NCI-H2196 (cell line): ENCODE measurements at regions not wholly inside any gene's neighbourhood (a gene's known extent, or its start where the extent isn't known, plus 50 kb on each side); places are given as distances from the start of the nearest gene placed in this dataset.

Experiments used
- DNase-seq: peaks from one replicate; lab custom pipeline; 2025; ENCODE audit not compliant: unreplicated experiment; lab: John Stamatoyannopoulos, UW

DNA sequence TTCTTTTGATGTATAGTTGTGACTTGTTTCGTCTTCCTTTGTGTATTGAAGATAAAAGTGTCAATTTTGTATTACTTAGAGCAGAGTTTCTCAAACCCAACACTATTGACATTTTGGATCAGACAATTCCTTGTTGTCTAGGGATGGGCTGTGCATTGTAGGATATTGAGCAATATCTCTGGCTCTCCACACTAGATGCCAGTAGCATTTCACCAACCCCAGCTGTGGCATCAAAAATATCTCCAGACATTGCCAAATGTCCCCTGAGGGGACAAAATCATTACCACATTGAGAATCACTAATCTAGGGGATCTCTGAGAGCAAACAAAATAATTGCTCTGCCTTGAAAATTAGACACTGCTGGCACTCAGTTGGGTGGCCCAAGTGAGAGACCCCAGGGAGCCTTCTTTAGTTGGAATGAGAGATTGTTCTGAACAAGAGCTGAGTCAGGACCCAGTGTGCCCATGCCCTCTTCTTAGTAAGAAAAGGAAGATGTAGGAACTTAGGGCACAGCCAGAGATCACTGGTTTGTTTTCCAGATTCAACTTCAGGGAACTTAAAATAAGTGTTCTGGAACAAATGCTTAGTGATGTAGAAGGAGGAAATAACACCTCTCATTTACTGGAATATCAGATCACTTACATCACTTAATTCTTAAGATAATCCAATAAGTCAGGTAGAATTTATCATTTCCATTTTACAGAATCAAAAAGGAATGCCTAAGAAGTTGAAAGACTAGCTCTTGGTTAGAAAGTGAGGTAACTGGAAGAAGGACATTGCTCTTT is 466.6 kb upstream of the TNP1 start:
- DNase-seq, result no peak

DNA sequence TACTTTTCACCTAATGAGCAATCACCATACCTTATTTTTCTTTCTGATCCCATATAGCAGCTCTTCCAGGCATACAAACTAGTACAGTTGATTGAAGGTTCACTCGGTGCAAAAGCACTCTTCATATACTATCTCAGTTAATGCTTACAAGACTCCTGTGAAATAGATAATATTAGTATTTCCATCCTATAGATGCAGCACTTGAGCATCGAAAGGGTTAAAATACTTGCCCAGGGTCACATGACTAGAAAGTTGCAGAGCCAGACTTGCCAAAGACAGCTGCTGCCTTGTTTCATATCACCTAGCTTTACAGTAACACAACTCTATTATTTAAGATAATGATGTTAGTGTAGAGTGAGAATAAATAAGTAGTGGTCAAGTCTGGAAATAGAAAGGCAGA is 466.0 kb upstream of the TNP1 start:
- DNase-seq, result no peak

DNA sequence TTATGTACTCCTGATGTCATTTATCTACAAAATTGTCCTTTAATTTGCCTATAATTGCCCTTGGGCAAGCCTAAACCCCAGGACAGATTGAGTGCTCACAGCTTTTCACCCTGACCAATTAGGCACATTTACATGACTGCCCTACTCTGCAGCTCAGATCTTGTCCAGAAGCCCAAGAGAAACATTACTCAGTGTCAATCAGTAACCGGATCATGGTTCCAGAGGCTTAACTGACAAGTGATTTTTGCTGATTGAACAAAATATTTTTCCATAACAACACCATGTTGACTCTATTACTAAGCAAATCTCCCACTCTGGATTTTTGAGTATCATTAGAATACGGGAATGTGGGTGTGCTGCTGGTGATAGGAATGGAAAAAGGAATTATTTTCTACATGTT is 465.4 kb upstream of the TNP1 start:
- DNase-seq, result no peak

DNA sequence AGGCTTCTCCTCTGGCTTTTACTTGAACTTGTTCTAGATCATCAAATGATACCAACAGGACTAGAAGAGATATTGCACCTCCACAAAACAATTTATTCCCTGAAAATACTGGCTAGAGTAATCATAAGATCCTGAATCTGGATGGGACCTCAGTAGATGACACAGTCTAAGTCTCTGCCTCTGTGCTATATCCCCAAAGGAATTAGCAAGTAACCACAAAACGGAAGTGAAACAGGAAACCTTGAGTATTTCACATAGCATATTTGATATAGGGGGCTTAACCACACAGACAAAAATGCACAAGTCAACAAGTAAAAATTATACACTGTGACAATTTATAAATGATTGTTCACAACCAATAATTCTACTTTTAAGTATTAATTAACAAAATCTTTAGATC is 456.9 kb upstream of the TNP1 start:
- no peak for DNase-seq

DNA sequence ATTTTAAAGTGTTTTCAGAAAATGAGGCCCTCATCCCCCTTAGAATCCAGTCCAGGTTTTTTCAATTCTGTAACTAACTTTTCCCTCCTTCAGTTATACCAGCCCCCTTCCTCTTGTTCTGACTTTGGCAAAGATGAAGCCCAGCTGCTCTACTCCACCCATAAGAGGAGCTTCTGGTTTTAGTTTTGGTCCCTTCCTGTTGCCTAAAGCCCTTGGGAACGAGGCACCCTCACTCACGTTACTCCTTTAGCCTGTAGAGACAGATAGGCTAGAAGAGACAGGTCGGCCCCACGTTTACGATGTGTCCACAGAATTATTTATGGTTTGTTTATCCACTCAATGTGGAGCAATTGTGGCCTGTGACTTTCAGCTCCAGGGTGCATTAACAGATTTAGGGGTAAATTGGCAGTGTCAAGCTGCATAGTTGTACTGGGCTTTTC is 454.2 kb upstream of the TNP1 start:
- peak; percentile 63 for DNase-seq

DNA sequence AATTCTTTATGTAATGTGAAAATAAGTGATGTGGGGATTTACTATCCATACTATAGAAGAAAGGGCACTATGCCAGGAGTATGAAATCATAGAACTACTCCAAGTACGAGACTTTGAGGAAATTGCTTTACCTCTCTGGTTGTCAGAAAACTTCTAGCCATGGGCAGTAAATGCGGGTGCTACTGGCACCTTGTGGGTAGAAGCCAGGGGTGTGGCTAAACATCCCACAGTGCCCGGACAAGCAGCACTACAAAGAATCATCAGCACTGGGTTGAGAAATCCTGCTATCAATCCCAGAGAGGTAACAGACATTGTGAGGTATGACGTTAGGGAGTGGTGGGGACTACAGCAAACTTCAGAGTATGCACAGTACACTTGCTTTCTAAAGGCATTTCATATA is 453.5 kb upstream of the TNP1 start:
- DNase-seq, result no peak

DNA sequence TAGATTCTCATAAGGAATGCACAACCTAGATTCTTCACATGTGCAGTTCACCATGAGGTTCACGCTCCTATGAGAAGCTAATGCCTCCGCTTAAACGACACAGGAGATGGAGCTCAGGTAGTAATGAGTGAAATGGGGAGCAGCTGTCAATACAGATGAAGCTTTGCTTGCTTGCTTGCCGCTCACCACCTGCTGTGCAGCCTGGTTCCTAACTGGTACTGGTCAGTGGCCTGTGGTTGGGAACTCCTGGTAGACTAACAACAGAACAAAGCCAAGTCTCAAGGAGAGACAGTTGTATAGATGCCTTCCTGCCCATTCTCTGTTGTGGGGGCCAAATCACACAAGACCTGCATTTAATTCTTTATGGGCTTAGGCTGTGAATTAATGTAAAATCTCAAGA is 449.2 kb upstream of the TNP1 start:
- DNase-seq, result no peak

DNA sequence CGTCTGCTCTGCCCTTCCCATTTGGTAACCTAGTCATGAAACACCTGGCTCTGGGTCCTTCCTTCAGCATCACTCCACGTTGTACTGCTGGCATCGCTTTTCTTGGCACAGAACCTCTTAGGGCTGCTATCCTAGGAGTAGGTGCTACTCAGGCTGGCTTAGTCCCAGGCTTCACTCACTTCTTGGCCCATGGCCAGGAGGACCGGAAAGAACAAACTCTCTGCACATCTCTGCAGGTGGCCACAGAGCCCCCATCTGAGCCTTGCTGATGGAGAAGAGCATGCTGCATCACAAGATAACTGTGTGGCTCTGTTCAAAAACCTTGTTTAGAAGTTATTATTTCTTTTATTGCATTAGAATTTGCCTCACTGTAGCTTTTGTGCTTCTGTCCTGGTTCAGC is 447.2 kb upstream of the TNP1 start:
- peak; percentile 71 for DNase-seq

DNA sequence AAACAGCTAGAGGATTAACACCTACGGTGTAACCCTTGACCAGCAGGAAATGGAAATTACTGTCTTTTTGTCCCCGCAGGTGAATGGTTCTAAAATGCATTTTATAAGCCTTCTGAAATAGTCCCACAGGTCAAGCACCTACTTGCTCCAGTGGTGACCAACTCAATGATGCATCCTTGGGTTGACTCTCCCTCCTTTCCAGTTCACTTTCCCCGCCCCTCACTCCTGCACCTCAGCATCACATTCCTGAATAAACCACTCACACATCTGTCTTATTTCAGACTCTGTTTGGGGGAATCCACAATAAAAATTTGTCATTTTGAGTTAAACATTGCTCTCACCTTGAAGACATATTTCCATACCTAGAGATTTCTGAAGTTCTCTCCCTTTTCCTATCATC is 446.0 kb upstream of the TNP1 start:
- no peak for DNase-seq

DNA sequence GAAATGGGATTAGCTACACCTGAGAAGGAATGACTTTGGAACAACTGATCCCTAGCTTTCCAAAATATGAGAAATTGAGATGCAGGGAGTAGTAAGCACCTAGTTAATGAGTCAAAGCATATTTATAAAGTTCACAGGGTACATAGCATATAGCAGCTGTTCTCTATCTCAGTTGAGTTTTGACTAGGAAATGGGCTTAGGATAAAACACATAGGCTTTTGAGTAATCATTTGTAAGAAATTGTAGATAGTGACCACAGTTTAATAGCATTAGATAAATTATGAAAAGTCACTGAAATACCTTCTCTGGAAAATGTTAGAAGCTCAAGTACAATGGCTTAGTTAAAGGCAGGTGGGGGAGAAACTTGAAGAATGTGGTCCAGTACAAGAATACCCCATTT is 444.7 kb upstream of the TNP1 start:
- no peak for DNase-seq

DNA sequence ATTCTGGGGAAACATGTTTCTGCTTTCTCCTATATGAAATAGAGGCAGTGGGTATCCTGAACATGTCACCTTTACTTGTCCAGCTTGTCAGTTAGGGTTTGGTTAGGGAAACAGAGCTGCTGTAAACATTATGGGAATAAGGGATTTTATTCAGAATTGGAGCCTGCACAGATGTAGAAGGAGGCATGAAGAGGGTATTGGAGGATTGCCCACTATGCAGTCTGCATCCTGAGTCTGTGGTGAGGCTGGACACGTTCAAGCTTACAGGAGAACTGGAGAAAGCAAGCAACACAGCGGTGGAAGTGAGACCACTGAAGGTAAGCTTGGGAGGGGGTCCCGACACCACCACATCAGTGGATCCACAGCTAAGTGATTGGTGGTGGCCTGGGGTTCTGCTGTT is 443.0 kb upstream of the TNP1 start:
- no peak for DNase-seq

DNA sequence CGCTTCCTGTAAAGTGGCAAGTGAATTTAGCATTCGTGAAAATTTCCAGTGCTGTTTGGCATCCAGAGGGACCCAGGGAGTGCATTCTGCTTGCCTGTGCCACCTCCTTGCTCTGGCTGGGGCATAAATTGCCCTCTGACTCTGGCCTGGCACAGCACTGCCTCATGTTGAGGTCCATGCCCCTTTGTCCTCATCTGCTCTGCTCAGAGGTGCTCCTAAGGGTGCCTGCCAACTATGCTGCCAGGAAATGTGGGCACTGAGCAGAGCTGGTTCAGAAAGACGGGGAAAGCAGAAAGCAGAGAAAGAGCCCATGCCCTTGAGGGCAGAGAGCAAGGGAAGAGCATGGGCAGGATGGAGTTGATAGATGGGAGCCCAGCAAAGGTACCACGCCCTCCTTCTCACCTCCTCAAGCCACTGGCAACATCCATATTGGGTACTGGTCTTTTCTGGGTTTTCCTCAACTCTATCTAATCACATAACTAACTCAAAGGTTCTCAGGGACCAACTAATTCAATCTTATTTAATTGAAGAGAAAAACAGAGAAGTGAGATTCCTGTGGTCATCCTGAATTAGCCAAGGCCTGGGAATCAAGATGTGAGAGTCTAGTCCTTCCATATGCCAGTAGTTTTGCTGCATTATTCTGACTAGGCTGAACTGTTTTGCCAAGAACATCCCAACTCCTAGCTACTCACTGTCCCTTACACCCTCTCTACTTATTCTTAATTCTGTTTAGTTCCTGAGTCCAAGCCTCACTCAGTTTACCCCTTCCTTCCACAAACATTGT is 441.5 kb upstream of the TNP1 start:
- no peak for DNase-seq

DNA sequence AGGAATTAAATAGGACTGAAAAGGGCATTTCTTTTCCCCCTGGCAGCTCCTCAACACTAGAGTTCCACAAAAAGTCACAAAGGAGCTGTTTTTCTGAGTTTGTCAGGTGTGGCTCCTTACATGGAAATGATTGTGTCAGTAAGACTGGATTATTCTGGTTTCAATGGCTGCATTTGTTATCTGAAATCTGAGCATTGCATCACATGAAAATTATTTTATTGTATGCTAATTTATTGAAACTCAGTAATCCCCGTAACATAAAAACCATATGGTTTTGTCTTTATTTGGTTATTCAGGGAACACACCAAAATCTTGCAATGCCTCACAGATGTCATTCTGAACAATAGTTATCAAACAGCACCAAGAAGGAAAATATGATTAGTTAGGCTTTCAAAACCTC is 439.7 kb upstream of the TNP1 start:
- DNase-seq, result no peak

DNA sequence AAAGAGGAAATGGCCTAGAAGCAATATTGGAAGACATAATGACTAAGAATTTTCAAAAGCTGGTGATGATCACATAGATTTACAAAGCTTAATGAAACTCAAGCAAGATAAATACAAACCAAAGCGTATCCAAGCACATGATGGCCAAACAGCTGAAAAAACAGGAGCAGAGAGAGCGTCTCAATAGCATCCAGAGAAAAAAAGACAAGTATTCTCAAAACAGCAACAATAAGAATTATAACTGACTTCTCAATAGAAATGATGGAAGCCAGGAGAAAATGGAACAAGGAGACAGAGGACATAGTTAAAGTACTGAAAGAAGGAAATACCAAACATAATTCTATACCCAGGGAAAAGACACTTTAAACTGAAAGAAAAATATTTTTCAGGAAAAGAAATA is 437.2 kb upstream of the TNP1 start:
- no peak for DNase-seq

DNA sequence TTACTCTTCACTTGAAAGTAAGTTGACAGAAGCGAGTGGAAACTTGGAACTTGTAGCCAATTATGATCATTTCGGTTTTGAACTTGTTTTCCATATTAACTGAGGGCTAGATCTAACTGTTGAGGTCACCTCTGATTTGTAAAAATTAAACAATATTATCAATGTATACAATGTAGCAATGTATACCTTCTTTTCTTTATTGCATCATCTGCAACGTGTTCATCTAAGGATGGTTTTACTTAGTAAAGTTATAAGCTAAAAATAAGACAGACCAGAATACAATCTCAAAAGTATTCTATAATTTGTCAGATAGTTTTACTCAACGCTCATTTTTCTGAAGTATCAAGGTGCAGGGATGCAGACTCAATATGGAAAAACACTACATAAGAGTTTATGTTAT is 435.0 kb upstream of the TNP1 start:
- DNase-seq, result no peak

DNA sequence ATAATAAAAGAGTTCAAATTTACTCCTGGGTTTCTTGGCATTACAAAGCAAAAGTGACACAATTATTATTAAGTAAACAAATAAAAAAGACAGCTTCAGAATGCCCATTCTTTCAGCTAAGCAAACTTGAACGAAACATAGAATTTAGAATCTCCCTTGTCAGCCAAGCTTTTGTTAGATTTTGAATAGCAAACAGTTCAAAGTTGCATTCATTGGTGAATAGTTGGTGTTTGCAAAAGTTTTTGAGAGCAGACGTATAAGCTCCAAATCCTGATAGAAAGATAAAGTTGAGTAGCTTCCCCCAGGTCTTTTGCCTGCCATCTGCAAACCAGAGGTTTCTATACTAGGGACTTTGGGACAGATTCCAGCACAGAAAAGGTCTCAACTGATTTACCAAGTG is 434.3 kb upstream of the TNP1 start:
- DNase-seq, result no peak

DNA sequence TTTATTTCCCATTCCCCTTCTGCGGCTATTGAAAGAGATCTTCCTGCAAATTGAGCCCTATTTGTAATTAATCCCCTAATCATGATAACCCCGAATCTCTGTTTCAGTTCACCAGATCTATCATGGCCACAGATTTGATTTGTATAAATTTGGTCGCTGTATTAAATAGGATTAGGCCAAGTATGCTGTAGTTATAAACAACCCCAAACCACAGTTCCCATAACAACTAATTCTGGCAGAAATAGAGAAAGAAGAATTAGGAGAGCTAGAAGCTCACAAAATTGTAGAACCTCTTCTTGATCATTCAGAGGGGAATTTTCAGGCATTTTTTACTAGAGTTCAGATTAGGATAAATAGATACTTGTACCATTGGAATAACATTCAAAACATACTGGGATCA is 433.7 kb upstream of the TNP1 start:
- no peak for DNase-seq

DNA sequence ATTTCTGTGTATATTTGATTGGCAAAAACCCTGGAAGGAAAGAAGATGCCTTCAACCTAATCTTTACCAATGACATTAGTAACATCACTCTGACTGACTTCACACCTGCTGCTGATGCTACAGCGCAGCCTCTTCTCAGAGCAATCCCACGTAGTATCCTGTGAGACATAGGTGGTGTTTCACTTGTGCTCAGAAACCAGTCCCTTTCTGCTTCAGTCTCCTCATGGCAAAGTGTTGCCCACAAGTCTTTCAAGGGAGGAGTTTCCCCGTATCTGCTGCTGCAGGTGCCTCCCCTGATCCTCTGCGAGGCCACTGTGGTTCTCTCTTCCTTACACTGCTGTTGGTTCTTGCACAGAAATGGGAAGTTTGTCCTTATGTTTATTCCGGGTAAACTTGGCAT is 433.2 kb upstream of the TNP1 start:
- no peak for DNase-seq

DNA sequence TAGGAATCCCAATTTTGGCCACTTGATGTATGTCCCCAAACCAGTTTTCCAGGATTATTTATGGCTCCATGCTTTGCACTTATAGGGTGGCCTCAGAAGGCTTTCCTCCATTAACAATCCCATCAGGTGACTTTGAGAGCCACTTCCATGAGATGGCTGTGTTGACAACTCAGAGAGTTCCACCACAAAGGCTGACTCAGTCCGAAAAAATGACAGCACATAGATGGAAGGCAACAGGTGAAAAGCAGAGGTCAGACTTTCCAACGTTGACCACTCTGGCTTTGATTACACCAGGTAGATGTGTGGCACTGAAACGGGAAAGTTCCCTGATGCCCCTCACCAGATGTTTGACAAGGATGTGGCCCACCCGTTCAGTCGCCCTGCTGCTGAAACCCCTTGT is 431.4 kb upstream of the TNP1 start:
- no peak for DNase-seq

DNA sequence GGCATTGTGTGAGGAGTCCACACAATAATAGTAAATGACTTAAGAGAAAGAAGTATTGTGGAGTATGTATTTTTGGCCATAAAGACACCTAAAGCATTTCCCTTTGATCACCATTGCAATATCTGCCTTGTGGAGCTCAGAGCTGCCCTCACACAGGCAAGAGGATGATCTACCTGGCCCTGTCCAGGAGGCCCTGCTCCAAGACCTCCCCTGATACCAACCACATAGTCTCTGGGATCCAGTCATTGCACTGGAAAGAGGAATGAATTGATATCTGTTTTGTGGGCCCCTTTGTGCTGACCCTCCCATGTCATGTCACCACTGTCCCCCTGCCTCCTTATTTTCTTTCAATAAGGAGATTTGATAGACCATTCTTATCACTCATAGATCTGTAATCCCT is 430.6 kb upstream of the TNP1 start:
- DNase-seq, result no peak

DNA sequence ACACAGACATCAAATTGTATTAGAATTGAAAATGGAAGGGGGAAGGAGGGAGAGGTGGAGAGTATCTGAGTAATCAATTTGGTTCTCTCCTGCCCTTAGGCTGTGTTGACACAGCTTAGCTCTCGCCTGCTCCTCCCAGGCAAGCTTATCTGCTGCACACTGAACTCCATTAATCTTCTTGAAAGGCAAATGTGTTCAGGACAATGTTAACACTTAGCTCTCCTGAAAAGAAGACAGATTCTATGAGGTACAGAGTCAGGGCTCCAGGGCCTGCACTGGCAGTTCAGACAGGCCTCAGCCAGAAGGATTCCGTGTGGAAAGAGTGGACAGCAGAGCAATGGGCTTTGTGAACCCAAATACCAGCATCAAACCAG is 430.0 kb upstream of the TNP1 start:
- no peak for DNase-seq

DNA sequence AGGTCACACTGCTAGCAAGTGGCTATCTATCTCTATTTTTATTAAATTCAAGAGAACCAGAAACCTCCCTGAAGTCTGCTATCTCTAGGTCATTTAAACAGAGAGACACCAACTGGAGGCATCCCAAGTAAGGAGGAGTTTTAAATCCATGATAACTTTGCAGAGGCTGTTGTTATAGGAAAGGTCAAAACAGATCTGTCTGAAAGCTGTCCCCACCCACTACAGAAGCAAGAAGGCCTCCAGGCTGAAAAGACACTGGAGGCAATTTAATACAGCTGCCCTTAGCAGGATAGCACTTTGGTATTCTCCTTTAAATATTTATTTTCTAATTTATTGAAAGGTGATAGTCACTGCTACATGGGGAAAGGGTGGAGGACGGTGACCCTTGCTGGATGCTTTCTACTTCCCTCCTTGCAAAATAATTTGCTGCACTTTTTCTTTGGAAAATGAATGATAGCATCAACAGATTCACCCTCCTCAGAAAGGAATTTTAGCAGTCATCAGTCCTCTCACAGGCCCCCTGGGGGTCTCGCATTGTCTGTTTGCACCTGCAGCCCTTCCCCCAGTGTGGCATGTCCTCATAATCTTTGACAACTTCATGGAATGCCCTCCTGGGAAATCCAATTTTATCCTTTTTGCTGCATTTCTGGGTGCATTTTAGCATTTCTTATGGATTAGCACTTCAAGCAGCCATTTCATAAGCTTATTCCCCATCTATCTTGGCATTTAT is 429.5 kb upstream of the TNP1 start:
- DNase-seq, result no peak
